Spleen (tissue), 11 donors: ENCODE measurements at regions not wholly inside any gene's neighbourhood (a gene's known extent, or its start where the extent isn't known, plus 50 kb on each side); places are given as distances from the start of the nearest gene placed in this dataset.

Experiments
- DNase-seq: peaks from one replicate; pipeline ENCODE4 v3.0.0-alpha.2; 2020
- H3K27ac ChIP-seq, 8 donors: fragments of 200-600 bp; sonication (generic) in 7 of 8; 1 replicate in 4 of 8; 2 replicates in 4 of 8; pipeline versions ENCODE4 v1.5.0 to v1.8.0; 2016 to 2021; ENCODE audit warnings: inconsistent platforms in 4 of 8, mild to moderate bottlenecking in 4 of 8, moderate library complexity in 1 of 8
- H3K27me3 ChIP-seq, 7 donors: fragments of 200-600 bp; sonication (generic) in 6 of 7; replicated peaks in 1 of 7; 1 replicate in 4 of 7; 2 replicates in 3 of 7; pipeline versions ENCODE4 v1.5.0 to v1.8.0; 2016 to 2021; ENCODE audit warnings: inconsistent platforms in 3 of 7, mild to moderate bottlenecking in 1 of 7
- H3K36me3 ChIP-seq, 6 donors: fragments of 200-600 bp; sonication (generic) in 5 of 6; 1 replicate in 4 of 6; 2 replicates in 2 of 6; pipeline versions ENCODE4 v1.5.0 to v1.8.0; 2016 to 2021; ENCODE audit warnings: inconsistent platforms in 2 of 6
- H3K4me1 ChIP-seq, 6 donors: fragments of 200-600 bp; sonication (generic) in 5 of 6; 1 replicate in 3 of 6; 2 replicates in 3 of 6; pipeline versions ENCODE4 v1.5.0 to v1.8.0; 2016 to 2021; ENCODE audit warnings: inconsistent platforms in 3 of 6
- H3K4me3 ChIP-seq, 8 donors: fragments of 200-600 bp; sonication (generic) in 7 of 8; 1 replicate in 4 of 8; 2 replicates in 4 of 8; pipeline versions ENCODE4 v1.5.0 to v1.8.0; 2016 to 2021; ENCODE audit warnings: inconsistent platforms in 4 of 8, mild to moderate bottlenecking in 4 of 8, moderate library complexity in 2 of 8
- H3K9me3 ChIP-seq, 8 donors: fragments of 200-600 bp; sonication (generic) in 7 of 8; 1 replicate in 4 of 8; 2 replicates in 4 of 8; pipeline versions ENCODE4 v1.5.0 to v1.8.0; 2016 to 2021; ENCODE audit warnings: inconsistent platforms in 4 of 8
- POLR2A ChIP-seq, 3 donors: fragments of 450-650 bp; IDR thresholded peaks; one replicate each; pipeline ENCODE4 v1.5.1; 2017; ENCODE audit warnings: antibody characterized with exemption in 3 of 3, mild to moderate bottlenecking in 1 of 3
- POLR2AphosphoS5 ChIP-seq, 3 donors: sonication (generic); formaldehyde crosslinking; IDR thresholded peaks; one replicate each; pipeline ENCODE4 v1.5.1; 2017; ENCODE audit warnings: antibody characterized with exemption in 3 of 3
- WGBS, 5 donors: extraction: QIAGEN DNeasy Blood & Tissue Kit in 3 of 5; methylation state at CpG; one replicate each; pipeline versions ENCODE4 v1.1.5 to v1.1.7; 2013 to 2018; 5-methylcytosine and 5-hydroxymethylcytosine counted together
- intact Hi-C: fragments of 100-400 bp; cut with DNase I; formaldehyde crosslinking; loops from one replicate; pipeline ENCODE4 v1.15.0; 2023; ENCODE audit warnings: low total_unique reads
- TF ChIP-seq, protein P1 (sequence below), 11 experiments: fragments of 200-600 bp in 7 of 11; fragments of 450-650 bp in 4 of 11; sonication (generic) in 4 of 11; IDR thresholded peaks in 8 of 11; conservative IDR thresholded peaks in 3 of 11; 1 replicate in 7 of 11; 2 replicates in 4 of 11; pipeline versions ENCODE4 v1.4.0 to v1.8.0; 2016 to 2021; ENCODE audit warnings: antibody characterized with exemption in 11 of 11, inconsistent platforms in 4 of 11, mild to moderate bottlenecking in 1 of 11
- donor health status: healthy with polysubstance abuse.
- donor health status: DM: no; HTN: no; CAD: no; lungs with moderate emphysema.
- donor health status: DM: no; HTN: no; CAD: no.
- donor health status: Bipolar disorder and iron deficiency.
- donor health status: healthy.
- donor health status: DM: no; HTN: no; CAD: no.
- donor health status: DM: yes; HTN: yes; CAD: no.

DNA sequence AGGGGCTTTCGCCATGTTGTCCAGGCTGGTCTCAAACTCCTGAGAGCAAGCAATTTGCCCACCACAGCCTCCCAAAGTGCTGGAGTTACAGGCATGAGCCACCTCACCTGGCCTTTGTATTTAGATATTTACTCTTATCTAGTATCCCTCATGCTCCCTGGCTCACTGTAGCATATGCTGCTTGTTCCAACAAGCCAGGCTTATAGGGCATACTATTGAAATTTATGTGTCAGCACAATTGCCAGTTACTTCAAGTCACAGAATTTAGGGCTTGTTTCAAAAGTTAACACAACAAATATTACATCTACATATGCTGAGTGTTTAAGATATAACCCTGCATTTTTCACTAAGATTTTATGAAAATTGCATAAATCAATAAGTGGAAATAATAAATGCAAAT lies 469.2 kb upstream of the ZNF608 start:
- no peak for DNase-seq
- WGBS, 5 donors = 95 to 100% (median 100%) methylated on average over 1 of the region's 1 CpG
- intact Hi-C loops = no loop called here
- Histone ChIP-seq H3K27me3 (no peaks in the 10 kb centered on the region), H3K4me1 (no peaks in the 10 kb centered on the region), H3K9me3 (peaks cover 0 to 5% (median 0%) of the 10 kb centered on the region in 8 donors), H3K36me3 (no peaks in the 10 kb centered on the region), H3K4me3 (no peak overlapping the region), H3K27ac (no peak overlapping the region)
- no peak for TF ChIP-seq POLR2A (IDR thresholded peaks at IDR 0.05)
- TF ChIP-seq, protein P1, sequence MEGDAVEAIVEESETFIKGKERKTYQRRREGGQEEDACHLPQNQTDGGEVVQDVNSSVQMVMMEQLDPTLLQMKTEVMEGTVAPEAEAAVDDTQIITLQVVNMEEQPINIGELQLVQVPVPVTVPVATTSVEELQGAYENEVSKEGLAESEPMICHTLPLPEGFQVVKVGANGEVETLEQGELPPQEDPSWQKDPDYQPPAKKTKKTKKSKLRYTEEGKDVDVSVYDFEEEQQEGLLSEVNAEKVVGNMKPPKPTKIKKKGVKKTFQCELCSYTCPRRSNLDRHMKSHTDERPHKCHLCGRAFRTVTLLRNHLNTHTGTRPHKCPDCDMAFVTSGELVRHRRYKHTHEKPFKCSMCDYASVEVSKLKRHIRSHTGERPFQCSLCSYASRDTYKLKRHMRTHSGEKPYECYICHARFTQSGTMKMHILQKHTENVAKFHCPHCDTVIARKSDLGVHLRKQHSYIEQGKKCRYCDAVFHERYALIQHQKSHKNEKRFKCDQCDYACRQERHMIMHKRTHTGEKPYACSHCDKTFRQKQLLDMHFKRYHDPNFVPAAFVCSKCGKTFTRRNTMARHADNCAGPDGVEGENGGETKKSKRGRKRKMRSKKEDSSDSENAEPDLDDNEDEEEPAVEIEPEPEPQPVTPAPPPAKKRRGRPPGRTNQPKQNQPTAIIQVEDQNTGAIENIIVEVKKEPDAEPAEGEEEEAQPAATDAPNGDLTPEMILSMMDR (IDR thresholded peaks at IDR 0.05 in 8 of 11, conservative IDR thresholded peaks at IDR 0.05 in 3 of 11) = no peak
- TF ChIP-seq POLR2AphosphoS5 (IDR thresholded peaks at IDR 0.05) = no peak

DNA sequence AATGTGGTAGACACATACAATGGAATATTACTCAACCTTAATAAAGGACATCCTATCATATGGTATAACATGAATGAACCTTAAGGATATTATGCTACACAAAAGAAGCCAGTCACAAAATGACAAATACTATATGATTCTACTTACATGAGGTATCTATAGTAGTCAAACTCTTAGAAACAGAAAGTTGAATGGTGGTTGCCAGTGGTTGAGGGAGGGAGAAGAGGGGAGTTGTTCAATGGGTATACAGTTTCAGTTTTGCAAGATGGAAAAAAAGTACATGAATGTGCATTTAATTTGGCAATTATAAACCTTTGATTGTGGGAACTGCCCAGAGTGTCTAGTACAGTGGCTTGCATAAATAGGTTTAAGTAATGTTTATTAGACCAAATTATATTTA lies 473.3 kb upstream of the ZNF608 start:
- Histone ChIP-seq H3K4me1 (no peaks in the 10 kb centered on the region), H3K27me3 (no peaks in the 10 kb centered on the region), H3K36me3 (no peaks in the 10 kb centered on the region), H3K9me3 (peaks cover 0 to 5% (median 0%) of the 10 kb centered on the region in 8 donors), H3K27ac (no peak overlapping the region), H3K4me3 (no peak overlapping the region)
- TF ChIP-seq POLR2A (IDR thresholded peaks at IDR 0.05) (no peak), POLR2AphosphoS5 (IDR thresholded peaks at IDR 0.05) (no peak)
- TF ChIP-seq, protein P1 (IDR thresholded peaks at IDR 0.05 in 8 of 11, conservative IDR thresholded peaks at IDR 0.05 in 3 of 11) = no peak
- DNase-seq = no peak
- intact Hi-C loops = no loop called here

GRCh38 chr5:125220284-125220683 lies 473.8 kb upstream of the ZNF608 start:
- intact Hi-C loops = no loop called here
- Histone ChIP-seq H3K27ac (no peak overlapping the region), H3K4me3 (no peak overlapping the region), H3K9me3 (peaks cover 0 to 5% (median 0%) of the 10 kb centered on the region in 8 donors), H3K36me3 (no peaks in the 10 kb centered on the region), H3K27me3 (no peaks in the 10 kb centered on the region), H3K4me1 (no peaks in the 10 kb centered on the region)
- 88 to 96% (median 94%) methylated on average over 1 of the region's 1 CpG for WGBS, 5 donors
- no peak for TF ChIP-seq POLR2AphosphoS5 (IDR thresholded peaks at IDR 0.05)
- no peak for DNase-seq

DNA sequence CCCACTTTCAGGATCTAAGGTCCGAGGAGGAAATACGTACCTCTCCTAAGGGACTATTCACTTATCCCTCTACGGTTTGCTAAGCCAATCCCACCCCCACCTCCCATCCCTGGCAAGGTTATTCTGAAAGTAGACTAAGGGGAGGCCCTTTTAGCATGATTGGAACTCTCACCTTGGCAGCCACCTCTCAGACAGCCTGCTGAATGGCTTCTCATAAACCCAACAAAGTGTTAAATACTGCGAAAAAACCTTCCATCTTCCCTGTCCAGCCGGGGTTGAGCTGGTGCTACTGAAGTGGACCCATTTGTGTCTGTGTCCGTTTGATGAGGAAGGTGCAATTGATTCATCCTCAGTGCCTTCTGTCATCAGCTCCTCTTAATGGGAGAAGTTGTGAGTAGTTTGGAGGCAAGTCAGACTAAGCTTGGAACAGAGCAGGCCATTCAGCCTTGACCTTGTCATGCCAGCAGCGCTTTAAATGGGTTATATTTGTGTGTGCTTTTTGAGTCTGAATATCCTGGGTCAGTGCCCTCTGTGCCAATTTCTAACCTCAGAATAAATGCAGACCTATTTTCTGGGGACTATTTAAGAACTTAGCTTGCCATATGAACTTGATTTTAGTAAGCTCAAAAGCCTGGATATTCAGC lies 476.3 kb upstream of the ZNF608 start:
- 68 to 82% (median 77%) methylated on average over 7 of the region's 7 CpGs for WGBS, 5 donors
- peaks cover 0 to 5% (median 0%) of the 10 kb centered on the region in 8 donors for H3K9me3 ChIP-seq
- no peak overlapping the region for H3K27ac ChIP-seq
- no peaks in the 10 kb centered on the region for H3K4me1 ChIP-seq
- H3K4me3 ChIP-seq = no peak overlapping the region
- TF ChIP-seq POLR2A (IDR thresholded peaks at IDR 0.05) = no peak
- TF ChIP-seq POLR2AphosphoS5 (IDR thresholded peaks at IDR 0.05) = no peak
- TF ChIP-seq, protein P1 (IDR thresholded peaks at IDR 0.05 in 8 of 11, conservative IDR thresholded peaks at IDR 0.05 in 3 of 11) = no peak
- no peak for DNase-seq
- no peaks in the 10 kb centered on the region for H3K36me3 ChIP-seq
- no peaks in the 10 kb centered on the region for H3K27me3 ChIP-seq
- intact Hi-C loops = no loop called here

DNA sequence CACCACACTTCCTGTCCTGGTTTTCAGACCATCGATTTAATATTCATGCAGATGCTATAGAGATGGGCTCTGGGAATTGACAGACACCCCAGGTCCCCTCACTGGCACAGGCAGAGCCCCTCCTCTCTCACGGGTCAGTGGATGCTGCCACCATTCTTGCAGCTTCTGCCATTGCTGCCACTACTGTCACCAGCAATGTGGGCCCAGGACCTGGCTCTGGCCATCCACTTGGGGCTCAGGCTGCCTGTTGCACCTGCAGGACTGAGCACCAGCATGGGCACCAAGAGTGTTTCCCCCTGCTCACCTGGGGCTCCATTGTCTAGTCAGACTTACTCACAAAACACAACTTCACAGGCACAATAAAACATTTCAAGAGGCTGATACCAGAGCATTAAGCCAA lies 479.0 kb upstream of the ZNF608 start:
- no peaks in the 10 kb centered on the region for H3K36me3 ChIP-seq
- DNase-seq = no peak

More for the DNA sequence above, 479.0 kb upstream of the ZNF608 start:
- Histone ChIP-seq H3K4me3 (no peak overlapping the region), H3K4me1 (no peaks in the 10 kb centered on the region), H3K27me3 (no peaks in the 10 kb centered on the region), H3K9me3 (no peaks in the 10 kb centered on the region), H3K27ac (no peak overlapping the region)
- intact Hi-C loops = no loop called here
- TF ChIP-seq POLR2A (IDR thresholded peaks at IDR 0.05) = no peak
- TF ChIP-seq POLR2AphosphoS5 (IDR thresholded peaks at IDR 0.05) = no peak
- TF ChIP-seq, protein P1 (IDR thresholded peaks at IDR 0.05 in 8 of 11, conservative IDR thresholded peaks at IDR 0.05 in 3 of 11) = no peak
- WGBS, 5 donors = 32 to 72% (median 43%) methylated on average over 2 of the region's 2 CpGs
